ENCODE measurements at regions not wholly inside any gene's neighbourhood (a gene's known extent, or its start where the extent isn't known, plus 50 kb on each side); places are given as distances from the start of the nearest gene placed in this dataset.

- TF ChIP-seq IRF3 (IDR thresholded peaks at IDR 0.05; ENCODE audit: low read depth, low read length) = no peak
- no peak for TF ChIP-seq YY1 (IDR thresholded peaks at IDR 0.05; ENCODE audit: low read depth)
- TF ChIP-seq JUND (IDR thresholded peaks at IDR 0.05) = no peak
- TF ChIP-seq REST (IDR thresholded peaks at IDR 0.05; ENCODE audit: low read depth, low read length) = no peak
- TF ChIP-seq ZBTB33 (IDR thresholded peaks at IDR 0.05; ENCODE audit: borderline replicate concordance, low read depth) = no peak
- TF ChIP-seq USF1 (IDR thresholded peaks at IDR 0.05; ENCODE audit: borderline replicate concordance, low read depth) = no peak
- no peak for TF ChIP-seq POLR2AphosphoS5 (IDR thresholded peaks at IDR 0.05; ENCODE audit: low read depth, low read length)
Observed at GRCh38 chr9:97756991-97757390, 59.9 kb upstream of the XPA start (continued).

- Histone ChIP-seq H3K9me2 (no peaks in the 10 kb centered on the region), H3K27me3 (ENCODE audit: insufficient read depth) (peaks cover 8% of the 10 kb centered on the region; the same call in 1 of the 2 replicates), H3K4me3 (ENCODE audit: low read depth in 2 of 2, low read length in 1 of 2) (no peak overlapping the region), H3K27ac (ENCODE audit: low read depth in 2 of 2, low read length in 1 of 2) (no peak overlapping the region), H3K36me3 (replicated peaks in 1 of 2; ENCODE audit: control insufficient read depth in 1 of 2, insufficient read depth in 2 of 2, low read length in 1 of 2) (no peaks in the 10 kb centered on the region), H3K9me3 (no peaks in the 10 kb centered on the region), H3K79me2 (ENCODE audit: insufficient read depth) (no peaks in the 10 kb centered on the region), H3K4me1 (ENCODE audit: control insufficient read depth in 1 of 2, insufficient read depth in 2 of 2, low read depth in 1 of 2, low read length in 1 of 2) (no peaks in the 10 kb centered on the region; a peak in 1 of 4 replicates), H4K20me1 (ENCODE audit: insufficient read depth) (no peaks in the 10 kb centered on the region), H2AFZ (ENCODE audit: low read depth) (no peak overlapping the region), H3F3A (replicated peaks; ENCODE audit: insufficient read depth) (no peaks in the 10 kb centered on the region), H3K9ac (no peak overlapping the region), H3K4me2 (no peak overlapping the region)
- CTCF ChIA-PET = no interaction called here
- POLR2A ChIA-PET = no interaction called here
- no peak for DNase-seq
- WGBS (ENCODE audit: low lambda C conversion rate) = 40% methylated on average over 7 of the region's 7 CpGs
- TF ChIP-seq CTCF (IDR thresholded peaks at IDR 0.05) (no peak), ELF1 (IDR thresholded peaks at IDR 0.05) (no peak), GATA2 (CRISPR knock-in tag; IDR thresholded peaks at IDR 0.05) (no peak), RXRA (IDR thresholded peaks at IDR 0.05; ENCODE audit: borderline replicate concordance, low read depth) (no peak), JUND (IDR thresholded peaks at IDR 0.05) (no peak), USF2 (IDR thresholded peaks at IDR 0.05; ENCODE audit: borderline replicate concordance, low read depth, low read length) (no peak), RAD21 (IDR thresholded peaks at IDR 0.05; ENCODE audit: low read length) (no peak), YY1 (IDR thresholded peaks at IDR 0.05; ENCODE audit: low read depth) (no peak), FOXJ3 (CRISPR knock-in tag; IDR thresholded peaks at IDR 0.05) (no peak), TAF1 (IDR thresholded peaks at IDR 0.05; ENCODE audit: borderline replicate concordance, low read depth, low read length) (no peak), TCF12 (IDR thresholded peaks at IDR 0.05) (no peak), MEF2A (IDR thresholded peaks at IDR 0.05; ENCODE audit: borderline replicate concordance, low read depth) (no peak)
Observed at GRCh38 chr9:97758334-97758916, 61.3 kb upstream of the XPA start.

All from SK-N-SH (cell line).